HCT116 (cell line): ENCODE measurements at regions not wholly inside any gene's neighbourhood (a gene's known extent, or its start where the extent isn't known, plus 50 kb on each side); places are given as distances from the start of the nearest gene placed in this dataset.

ENCODE experiments used
- ATAC-seq: fragments of 200-7000 bp; cut with Tn5 transposase; 2 replicates; pipeline ENCODE4 v1.9.1; 2020; ENCODE audit warnings: mild to moderate bottlenecking, moderate library complexity
- BruUV-seq: library from RNA; stranded (reverse); fragments of 400-500 nt; replicated peaks from 2 replicates; lab custom pipeline; 2021; lab: Mats Ljungman, UMichigan
- CTCF ChIA-PET: fragments of 300-600 bp; sonication (Branson Sonifier 250); formaldehyde crosslinking; loops from one replicate; lab custom pipeline; 2021; ENCODE audit warnings: antibody characterized with exemption; lab: Charles Lee
- POLR2A ChIA-PET: fragments of 300-600, 350-600 bp; sonication (Branson Sonifier 250); formaldehyde crosslinking; loops from one replicate; lab custom pipeline; 2021; ENCODE audit warnings: antibody characterized with exemption; lab: Charles Lee
- RAD21 ChIA-PET, 2 experiments: fragments of 300-600 bp; sonication (Branson Sonifier 250); formaldehyde crosslinking; loops; one replicate each; lab custom pipeline; 2023; ENCODE audit warnings: low total read pairs in 2 of 2; ENCODE audit not compliant: uncharacterized antibody in 2 of 2, unreplicated experiment in 2 of 2, low non-redundant PET in 1 of 2; lab: Charles Lee
- DNase-seq: peaks from one replicate; pipeline ENCODE4 v3.0.0-alpha.2; 2010; ENCODE audit warnings: low read depth, low spot score
- H2AFZ ChIP-seq: fragments of 200-600 bp; shearing (Covaris generic), sonication (generic); 2 replicates; pipeline ENCODE4 v1.6.1; 2017; ENCODE audit warnings: low read depth, mixed run types, mixed read lengths, antibody characterized with exemption, low read length; ENCODE audit not compliant: poor library complexity, severe bottlenecking
- H3K27ac ChIP-seq: 2 replicates; pipeline ENCODE4 v1.5.1; 2012; ENCODE audit warnings: low read depth, low read length
- H3K27me3 ChIP-seq: fragments of 200-600 bp; sonication (generic); 2 replicates; pipeline ENCODE4 v1.6.1; 2016; ENCODE audit warnings: mixed run types, low read length, mixed read lengths; ENCODE audit not compliant: insufficient read depth
- H3K36me3 ChIP-seq, 2 experiments: fragments of 200-500 bp in 1 of 2; fragments of 200-600 bp in 1 of 2; sonication (Bioruptor generic) in 1 of 2; sonication (generic) in 1 of 2; 2 replicates each; pipeline versions ENCODE4 v1.5.1 to v1.6.1; 2014 to 2016; ENCODE audit warnings: low read length in 2 of 2, inconsistent platforms in 1 of 2, mixed read lengths in 1 of 2, mixed run types in 1 of 2; ENCODE audit not compliant: insufficient read depth in 2 of 2, control insufficient read depth in 1 of 2
- H3K4me1 ChIP-seq, 2 experiments: fragments of 200-600 bp in 1 of 2; sonication (generic) in 1 of 2; 2 replicates each; pipeline versions ENCODE4 v1.5.1 to v1.6.1; 2012 to 2017; ENCODE audit warnings: low read length in 2 of 2, inconsistent platforms in 1 of 2, mild to moderate bottlenecking in 1 of 2, mixed read lengths in 1 of 2, mixed run types in 1 of 2, moderate library complexity in 1 of 2; ENCODE audit not compliant: insufficient read depth in 2 of 2, control insufficient read depth in 1 of 2
- H3K4me2 ChIP-seq: fragments of 200-600 bp; sonication (generic); 2 replicates; pipeline ENCODE4 v1.6.1; 2017; ENCODE audit warnings: mixed run types, low read length, mixed read lengths
- H3K4me3 ChIP-seq, 2 experiments: fragments of 200-600 bp in 1 of 2; sonication (generic) in 1 of 2; replicated peaks in 1 of 2; 2 replicates each; pipeline ENCODE4 v1.5.1; 2011 to 2016; ENCODE audit warnings: low read length in 2 of 2, control low read depth in 1 of 2, low read depth in 1 of 2, mild to moderate bottlenecking in 1 of 2, mixed read lengths in 1 of 2, mixed run types in 1 of 2
- H3K79me2 ChIP-seq: fragments of 200-600 bp; sonication (generic); 2 replicates; pipeline ENCODE4 v1.6.1; 2017; ENCODE audit warnings: mild to moderate bottlenecking, mixed run types, low read length, moderate library complexity, mixed read lengths; ENCODE audit not compliant: insufficient read depth
- H3K9ac ChIP-seq: fragments of 200-600 bp; sonication (generic); 2 replicates; pipeline ENCODE4 v1.6.1; 2016; ENCODE audit warnings: low read length, mixed read lengths
- H3K9me2 ChIP-seq: fragments of 200-600 bp; sonication (generic), shearing (Covaris generic); 2 replicates; pipeline ENCODE4 v1.6.1; 2017; ENCODE audit warnings: mixed run types, mild to moderate bottlenecking, moderate library complexity; ENCODE audit not compliant: insufficient read depth
- H3K9me3 ChIP-seq, 2 experiments: fragments of 200-500 bp in 1 of 2; fragments of 200-600 bp in 1 of 2; sonication (Bioruptor generic) in 1 of 2; sonication (generic) in 1 of 2; 2 replicates each; pipeline ENCODE4 v1.6.1; 2014 to 2017; ENCODE audit warnings: low read length in 2 of 2, mixed read lengths in 2 of 2, inconsistent platforms in 1 of 2, low read depth in 1 of 2, mild to moderate bottlenecking in 1 of 2, mixed run types in 1 of 2, moderate library complexity in 1 of 2; ENCODE audit not compliant: control insufficient read depth in 1 of 2, insufficient read depth in 1 of 2
- H4K20me1 ChIP-seq: fragments of 200-600 bp; sonication (generic), shearing (Covaris generic); 2 replicates; pipeline ENCODE4 v1.6.1; 2017; ENCODE audit warnings: mixed run types, mild to moderate bottlenecking, moderate library complexity; ENCODE audit not compliant: insufficient read depth
- CBX3 ChIP-seq: IDR thresholded peaks from 2 replicates; pipeline ENCODE4 v1.6.1; 2012; ENCODE audit warnings: low read depth
- CTCF ChIP-seq, 3 experiments: fragments of 200-600 bp in 1 of 3; sonication (generic) in 1 of 3; IDR thresholded peaks in 2 of 3; conservative IDR thresholded peaks in 1 of 3; 2 replicates each; pipeline ENCODE4 v1.5.1; 2012 to 2017; ENCODE audit warnings: low read depth in 2 of 3, low read length in 2 of 3, antibody characterized with exemption in 1 of 3, borderline replicate concordance in 1 of 3, control low read depth in 1 of 3, mild to moderate bottlenecking in 1 of 3, mixed read lengths in 1 of 3, mixed run types in 1 of 3, moderate library complexity in 1 of 3; ENCODE audit not compliant: insufficient read depth in 1 of 3
- FOSL1 ChIP-seq: IDR thresholded peaks from 2 replicates; pipeline ENCODE4 v1.6.1; 2012; ENCODE audit warnings: low read depth
- POLR2A ChIP-seq: IDR thresholded peaks from 2 replicates; pipeline ENCODE4 v1.7.0; 2011; ENCODE audit warnings: borderline replicate concordance; ENCODE audit not compliant: insufficient read depth, insufficient read length; ENCODE audit errors: extremely low read depth
- POLR2AphosphoS5 ChIP-seq: IDR thresholded peaks from 2 replicates; pipeline ENCODE4 v1.6.1; 2011; ENCODE audit warnings: mild to moderate bottlenecking, low read depth, low read length, moderate library complexity
- SRF ChIP-seq: IDR thresholded peaks from 2 replicates; pipeline ENCODE4 v1.6.1; 2012; ENCODE audit warnings: low read depth
- TCF7L2 ChIP-seq: IDR thresholded peaks from 2 replicates; pipeline ENCODE4 v1.7.0; 2011; ENCODE audit warnings: borderline replicate concordance, inconsistent platforms; ENCODE audit not compliant: insufficient read depth, insufficient read length; ENCODE audit errors: extremely low read depth
- intact Hi-C: fragments of 100-400 bp; cut with micrococcal nuclease; formaldehyde crosslinking; loops from 2 replicates; pipeline ENCODE4 v1.10.0; 2022
- TF ChIP-seq, protein P1 (sequence below): IDR thresholded peaks from 2 replicates; pipeline ENCODE4 v1.6.1; 2012

DNA sequence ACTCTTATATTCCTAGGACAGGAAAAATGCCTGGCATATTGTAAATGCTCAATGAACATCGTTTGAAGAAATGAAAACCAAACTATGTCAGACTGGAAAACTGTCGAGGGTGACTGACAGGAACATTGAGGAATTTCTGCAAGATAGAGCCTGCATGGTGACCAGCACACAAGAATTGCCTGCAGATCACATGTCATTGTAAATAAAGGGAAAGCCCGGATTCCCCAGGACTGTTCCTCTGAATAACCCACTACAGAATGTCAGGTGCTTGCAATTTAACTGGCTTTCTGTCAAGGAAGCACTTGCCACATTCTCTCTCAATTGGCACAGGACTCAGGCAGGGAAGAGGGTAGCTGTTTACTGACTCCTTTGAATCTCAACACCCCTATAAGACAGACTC lies 129.0 kb upstream of the REG3G start:
- H3K4me2 ChIP-seq, result no peak overlapping the region
- no peaks in the 10 kb centered on the region for H4K20me1 ChIP-seq
- TF ChIP-seq POLR2A (no peak), CTCF (IDR thresholded peaks at IDR 0.05 in 2 of 3, conservative IDR thresholded peaks at IDR 0.05 in 1 of 3; ENCODE audit: borderline replicate concordance in 1 of 3, insufficient read depth in 1 of 3, low read depth in 2 of 3, low read length in 2 of 3) (no peak), CBX3 (no peak), FOSL1 (no peak), POLR2AphosphoS5 (no peak)
- TF ChIP-seq, all 23 proteins: peak for 0
- ATAC-seq (no peak), DNase-seq (no peak)
- Histone ChIP-seq H3K36me3 (no peaks in the 10 kb centered on the region), H3K27ac (no peak overlapping the region), H3K4me1 (no peaks in the 10 kb centered on the region), H3K79me2 (no peaks in the 10 kb centered on the region), H2AFZ (no peak overlapping the region), H3K9me2 (no peaks in the 10 kb centered on the region), H3K27me3 (no peaks in the 10 kb centered on the region), H3K4me3 (no peak overlapping the region), H3K9me3 (peaks cover 5 to 18% of the 10 kb centered on the region in 2 experiments; a peak in 2 of 4 replicates), H3K9ac (no peak overlapping the region)
- POLR2A ChIA-PET, result no interaction called here
- no TSS peak for BruUV-seq
- CTCF ChIA-PET, result no interaction called here
- RAD21 ChIA-PET, result no interaction called here
- intact Hi-C loops, result no loop called here

- POLR2A ChIA-PET, result no interaction called here
- intact Hi-C loops, result no loop called here
These were observed 118.4 kb upstream of the REG3G start for GRCh38 chr2:78907089-78907488.

More at GRCh38 chr2:78907089-78907488, 118.4 kb upstream of the REG3G start:
- Histone ChIP-seq H3K27ac (no peak overlapping the region), H3K9me3 (peaks cover 0 to 12% of the 10 kb centered on the region in 2 experiments; a peak in 2 of 4 replicates), H3K9me2 (no peaks in the 10 kb centered on the region), H3K79me2 (no peaks in the 10 kb centered on the region), H3K9ac (no peak overlapping the region), H4K20me1 (no peaks in the 10 kb centered on the region), H3K36me3 (no peaks in the 10 kb centered on the region), H3K4me1 (no peaks in the 10 kb centered on the region), H2AFZ (no peak overlapping the region), H3K27me3 (no peaks in the 10 kb centered on the region), H3K4me2 (no peak overlapping the region), H3K4me3 (no peak overlapping the region)
- no peak for ATAC-seq
- ChIA-PET CTCF (no interaction called here), RAD21 (no interaction called here)
- DNase-seq, result no peak
- no TSS peak for BruUV-seq
- TF ChIP-seq FOSL1, result no peak
- TF ChIP-seq CBX3, result no peak
- no peak for TF ChIP-seq SRF
- TF ChIP-seq, protein P1, sequence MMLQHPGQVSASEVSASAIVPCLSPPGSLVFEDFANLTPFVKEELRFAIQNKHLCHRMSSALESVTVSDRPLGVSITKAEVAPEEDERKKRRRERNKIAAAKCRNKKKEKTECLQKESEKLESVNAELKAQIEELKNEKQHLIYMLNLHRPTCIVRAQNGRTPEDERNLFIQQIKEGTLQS, result no peak
- TF ChIP-seq POLR2A, result no peak
- no peak for TF ChIP-seq TCF7L2
